HG03460 (cell line): ENCODE measurements at regions not wholly inside any gene's neighbourhood (a gene's known extent, or its start where the extent isn't known, plus 50 kb on each side); places are given as distances from the start of the nearest gene placed in this dataset.

Experiments used
- ATAC-seq: cut with Tn5 transposase; IDR thresholded peaks from one replicate; pipeline ENCODE4 v1.9.1; 2021; ENCODE audit not compliant: unreplicated experiment

- peak; percentile 92 for ATAC-seq
These were observed 157.6 kb downstream of the HERPUD2 start for GRCh38 chr7:35537067-35538023.

GRCh38 chr7:35536396-35536826 lies 158.5 kb downstream of the HERPUD2 start:
- no peak for ATAC-seq

GRCh38 chr7:35533902-35534301 lies 161.0 kb downstream of the HERPUD2 start:
- ATAC-seq, result no peak

GRCh38 chr7:35530124-35531109 lies 164.5 kb downstream of the HERPUD2 start:
- ATAC-seq, result no peak

GRCh38 chr7:35529713-35530112 lies 165.2 kb downstream of the HERPUD2 start:
- no peak for ATAC-seq

GRCh38 chr7:35528381-35528977 lies 166.5 kb downstream of the HERPUD2 start:
- no peak for ATAC-seq

GRCh38 chr7:35526645-35527044 lies 168.3 kb downstream of the HERPUD2 start:
- no peak for ATAC-seq

GRCh38 chr7:35524112-35524804 lies 170.7 kb downstream of the HERPUD2 start:
- no peak for ATAC-seq

GRCh38 chr7:35523292-35523691 lies 171.6 kb downstream of the HERPUD2 start:
- ATAC-seq, result no peak

GRCh38 chr7:35522697-35523096 lies 172.2 kb downstream of the HERPUD2 start:
- ATAC-seq, result no peak

GRCh38 chr7:35521941-35522340 lies 173.0 kb downstream of the HERPUD2 start:
- no peak for ATAC-seq

GRCh38 chr7:35520810-35521625 lies 173.9 kb downstream of the HERPUD2 start:
- no peak for ATAC-seq

GRCh38 chr7:35519971-35520809 lies 174.7 kb downstream of the HERPUD2 start:
- ATAC-seq, result peak; percentile 77

GRCh38 chr7:35518767-35519166 lies 176.2 kb downstream of the HERPUD2 start:
- no peak for ATAC-seq

- no peak for ATAC-seq
These were observed 178.4 kb downstream of the HERPUD2 start for GRCh38 chr7:35516498-35516897.

- no peak for ATAC-seq
These were observed 181.1 kb downstream of the HERPUD2 start for GRCh38 chr7:35513828-35514227.

- no peak for ATAC-seq
These were observed 181.7 kb downstream of the HERPUD2 start for GRCh38 chr7:35513195-35513594.

- no peak for ATAC-seq
These were observed 182.2 kb downstream of the HERPUD2 start for GRCh38 chr7:35512716-35513115.
